ENCODE measurements at regions not wholly inside any gene's neighbourhood (a gene's known extent, or its start where the extent isn't known, plus 50 kb on each side); places are given as distances from the start of the nearest gene placed in this dataset.
"Not testable (repeated sequence)": the region's sequence is repeated elsewhere in the genome, so short reads cannot be mapped to it uniquely, and the experiment has no call there.

DNA sequence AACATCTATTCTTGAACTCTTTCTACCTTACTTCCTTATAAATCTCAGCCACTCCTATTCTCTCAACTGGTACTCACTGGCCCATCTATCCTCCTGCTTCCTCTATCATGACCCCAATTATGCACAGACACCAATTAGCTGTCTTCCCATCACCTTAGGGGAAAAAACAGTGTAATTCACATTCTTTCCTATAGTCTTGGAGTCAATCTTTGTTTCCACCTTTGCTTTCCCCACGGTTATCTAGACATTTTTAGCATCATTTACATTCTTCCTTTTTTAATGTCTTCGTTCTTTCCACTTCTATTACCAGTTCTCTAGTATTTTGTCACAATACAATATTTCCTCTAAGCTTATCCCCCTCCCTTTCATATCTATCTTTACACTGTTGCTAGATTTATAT, 449.4 kb downstream of the TMEM38B start:
- Mint-ChIP-seq H3K4me3 (no peak overlapping the region), H3K36me3 (ENCODE audit: low read depth) (no peaks in the 10 kb centered on the region), H3K9me3 (ENCODE audit: low read depth) (peaks cover 6% of the 10 kb centered on the region), H3K27ac (no peak overlapping the region), H3K4me1 (no peaks in the 10 kb centered on the region), H3K27me3 (no peaks in the 10 kb centered on the region)
- ATAC-seq (no peak), DNase-seq (no peak)
- intact Hi-C loops (cut with DNase I, micrococcal nuclease), result no loop called here
- CTCF ChIA-PET, result no interaction called here
- POLR2A ChIA-PET, result no interaction called here

GRCh38 chr9:106146066-106146840, 451.9 kb downstream of the TMEM38B start:
- Mint-ChIP-seq H3K27me3 (no peaks in the 10 kb centered on the region), H3K9me3 (ENCODE audit: low read depth) (peaks cover 6% of the 10 kb centered on the region), H3K4me1 (no peaks in the 10 kb centered on the region), H3K27ac (no peak overlapping the region), H3K36me3 (ENCODE audit: low read depth) (no peaks in the 10 kb centered on the region), H3K4me3 (no peak overlapping the region)
- intact Hi-C loops (cut with DNase I, micrococcal nuclease), result no loop called here
- CTCF ChIA-PET, result no interaction called here
- no peak for ATAC-seq
- POLR2A ChIA-PET, result no interaction called here
- no peak for DNase-seq

DNA sequence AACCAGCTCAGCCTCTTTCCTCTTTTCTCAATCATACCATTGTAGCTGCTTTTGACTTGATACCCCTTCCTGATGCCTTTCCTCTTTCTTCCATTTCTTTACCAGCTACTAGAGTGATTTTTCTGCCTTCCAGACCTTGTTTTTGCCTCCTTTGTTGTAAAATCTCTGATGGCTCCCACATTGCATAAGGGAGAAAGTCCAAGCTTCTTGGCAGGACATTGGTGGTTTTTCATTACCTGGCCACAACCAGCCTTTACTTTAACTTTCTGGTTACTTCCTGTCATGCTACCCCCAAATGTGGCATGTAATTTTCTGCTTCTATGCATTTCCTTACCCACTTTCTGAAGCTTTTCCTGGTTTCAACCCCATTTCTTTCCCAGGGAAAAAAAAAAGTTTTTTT, 452.5 kb downstream of the TMEM38B start:
- H3K27ac Mint-ChIP-seq, result no peak overlapping the region
- H3K4me1 Mint-ChIP-seq, result no peaks in the 10 kb centered on the region
- DNase-seq, result no peak
- CTCF ChIA-PET, result no interaction called here
- no peaks in the 10 kb centered on the region for H3K27me3 Mint-ChIP-seq
- no peak overlapping the region for H3K4me3 Mint-ChIP-seq
- no peaks in the 10 kb centered on the region for H3K36me3 Mint-ChIP-seq (ENCODE audit: low read depth)
- H3K9me3 Mint-ChIP-seq (ENCODE audit: low read depth), result peaks cover 6% of the 10 kb centered on the region
- no peak for ATAC-seq
- POLR2A ChIA-PET, result no interaction called here
- intact Hi-C loops (cut with DNase I, micrococcal nuclease), result no loop called here

DNA sequence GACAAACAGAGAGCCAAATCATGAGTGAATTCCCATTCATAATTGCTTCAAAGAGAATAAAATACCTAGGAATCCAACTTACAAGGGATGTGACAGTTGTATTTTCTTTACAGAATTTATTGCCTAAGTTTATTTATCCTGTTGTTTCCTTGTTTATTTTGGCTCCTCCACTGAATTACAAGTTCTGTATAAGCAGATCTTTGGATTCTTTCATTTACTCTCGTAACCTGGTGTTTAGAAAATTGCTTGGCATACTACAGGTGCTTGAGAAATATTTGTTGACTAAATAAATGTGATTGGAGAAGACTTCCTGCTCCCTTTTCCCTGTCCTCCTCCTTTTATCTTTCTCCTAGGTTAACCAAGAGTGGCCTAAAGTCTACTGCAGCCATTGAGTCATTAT, 455.6 kb downstream of the TMEM38B start:
- no peak overlapping the region for H3K4me3 Mint-ChIP-seq
- intact Hi-C loops (cut with DNase I, micrococcal nuclease), result no loop called here
- ATAC-seq (no peak), DNase-seq (no peak)
- ChIA-PET CTCF (no interaction called here), POLR2A (no interaction called here)
- H3K9me3 Mint-ChIP-seq (ENCODE audit: low read depth), result peaks cover 6% of the 10 kb centered on the region
- H3K36me3 Mint-ChIP-seq (ENCODE audit: low read depth), result no peaks in the 10 kb centered on the region
- H3K27me3 Mint-ChIP-seq, result no peaks in the 10 kb centered on the region
- no peak overlapping the region for H3K27ac Mint-ChIP-seq
- no peaks in the 10 kb centered on the region for H3K4me1 Mint-ChIP-seq

- H3K36me3 Mint-ChIP-seq (ENCODE audit: low read depth), result no peaks in the 10 kb centered on the region
- H3K9me3 Mint-ChIP-seq (ENCODE audit: low read depth), result peaks cover 9% of the 10 kb centered on the region
- H3K27ac Mint-ChIP-seq, result no peak overlapping the region
- POLR2A ChIA-PET, result no interaction called here
- H3K27me3 Mint-ChIP-seq, result no peaks in the 10 kb centered on the region
- H3K4me3 Mint-ChIP-seq, result no peak overlapping the region
- ATAC-seq, result no peak
- no peaks in the 10 kb centered on the region for H3K4me1 Mint-ChIP-seq
- CTCF ChIA-PET, result no interaction called here
- DNase-seq, result no peak
- intact Hi-C loops (cut with DNase I, micrococcal nuclease), result no loop called here
Measured at GRCh38 chr9:106156465-106156864, 462.1 kb downstream of the TMEM38B start.

GRCh38 chr9:106172265-106172664, 477.9 kb downstream of the TMEM38B start:
- H3K36me3 Mint-ChIP-seq (ENCODE audit: low read depth), result no peaks in the 10 kb centered on the region
- no peaks in the 10 kb centered on the region for H3K27me3 Mint-ChIP-seq
- ChIA-PET CTCF (no interaction called here), POLR2A (no interaction called here)
- H3K4me1 Mint-ChIP-seq, result no peaks in the 10 kb centered on the region
- no peak for DNase-seq
- H3K27ac Mint-ChIP-seq, result no peak overlapping the region
- no peak overlapping the region for H3K4me3 Mint-ChIP-seq
- no peak for ATAC-seq
- intact Hi-C loops (cut with DNase I, micrococcal nuclease), result no loop called here
- peaks cover 7% of the 10 kb centered on the region for H3K9me3 Mint-ChIP-seq (ENCODE audit: low read depth)

DNA sequence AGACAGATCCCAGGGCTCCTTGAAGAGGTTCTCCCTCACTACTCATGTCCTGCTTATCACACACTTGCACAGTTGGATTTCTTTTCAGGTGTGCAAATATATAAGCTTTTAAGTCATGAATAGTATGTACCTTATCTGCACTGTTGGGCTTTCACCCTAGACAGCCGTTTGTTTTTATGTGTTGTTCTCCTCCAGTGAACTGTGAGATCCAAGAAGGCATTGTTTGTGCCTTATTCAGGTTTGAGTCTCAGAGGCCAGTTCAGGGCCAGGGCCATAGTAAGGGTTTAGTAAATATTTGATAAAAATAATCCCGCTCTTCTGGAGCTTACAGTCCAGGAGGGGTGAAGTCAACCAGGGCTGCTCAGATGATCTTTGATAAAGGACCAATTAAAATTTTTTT, 480.0 kb downstream of the TMEM38B start:
- Mint-ChIP-seq H3K4me1 (no peaks in the 10 kb centered on the region), H3K36me3 (ENCODE audit: low read depth) (no peaks in the 10 kb centered on the region), H3K27ac (no peak overlapping the region), H3K4me3 (no peak overlapping the region), H3K9me3 (ENCODE audit: low read depth) (peaks cover 7% of the 10 kb centered on the region), H3K27me3 (no peaks in the 10 kb centered on the region)
- intact Hi-C loops (cut with DNase I, micrococcal nuclease), result no loop called here
- DNase-seq (no peak), ATAC-seq (no peak)
- CTCF ChIA-PET, result interaction anchor here (0.5 kb wide), 1 partner anchor 311 kb away, joined by 3 read pairs; no protein-coding TSS in a partner anchor
- POLR2A ChIA-PET, result no interaction called here

DNA sequence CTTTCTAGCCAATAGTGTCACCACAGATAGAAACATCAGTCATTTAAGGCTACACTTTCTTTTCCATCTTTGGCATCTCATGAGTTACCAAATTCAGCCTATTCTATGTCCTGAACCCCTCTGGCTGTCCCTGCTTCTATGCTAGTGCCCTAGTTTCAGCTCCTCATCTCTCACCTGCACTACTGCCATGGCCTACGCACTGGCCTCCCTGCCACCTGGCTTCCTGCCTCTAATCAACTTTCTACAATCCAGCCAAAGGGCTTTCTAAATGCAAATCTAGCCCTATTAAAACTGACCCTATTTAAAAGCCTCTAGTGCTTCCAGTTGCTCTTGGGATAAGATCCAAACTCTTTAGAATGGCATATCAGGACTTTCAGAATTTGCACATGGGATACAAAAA, 482.9 kb downstream of the TMEM38B start:
- H3K9me3 Mint-ChIP-seq (ENCODE audit: low read depth), result no peaks in the 10 kb centered on the region
- no peaks in the 10 kb centered on the region for H3K27me3 Mint-ChIP-seq
- no peak overlapping the region for H3K4me3 Mint-ChIP-seq
- H3K36me3 Mint-ChIP-seq (ENCODE audit: low read depth), result no peaks in the 10 kb centered on the region
- no peak overlapping the region for H3K27ac Mint-ChIP-seq
- DNase-seq (no peak), ATAC-seq (no peak)
- CTCF ChIA-PET, result no interaction called here
- POLR2A ChIA-PET, result no interaction called here
- no peaks in the 10 kb centered on the region for H3K4me1 Mint-ChIP-seq
- intact Hi-C loops (cut with DNase I, micrococcal nuclease), result no loop called here

- no peak overlapping the region for H3K27ac Mint-ChIP-seq
- ATAC-seq, result no peak
- H3K4me3 Mint-ChIP-seq, result no peak overlapping the region
- CTCF ChIA-PET, result no interaction called here
- H3K4me1 Mint-ChIP-seq, result no peaks in the 10 kb centered on the region
- no peak for DNase-seq
- no peaks in the 10 kb centered on the region for H3K9me3 Mint-ChIP-seq (ENCODE audit: low read depth)
- POLR2A ChIA-PET, result no interaction called here
- H3K36me3 Mint-ChIP-seq (ENCODE audit: low read depth), result no peaks in the 10 kb centered on the region
- intact Hi-C loops (cut with DNase I, micrococcal nuclease), result no loop called here
- no peaks in the 10 kb centered on the region for H3K27me3 Mint-ChIP-seq
Measured at GRCh38 chr9:106179191-106179590, 484.9 kb downstream of the TMEM38B start.

DNA sequence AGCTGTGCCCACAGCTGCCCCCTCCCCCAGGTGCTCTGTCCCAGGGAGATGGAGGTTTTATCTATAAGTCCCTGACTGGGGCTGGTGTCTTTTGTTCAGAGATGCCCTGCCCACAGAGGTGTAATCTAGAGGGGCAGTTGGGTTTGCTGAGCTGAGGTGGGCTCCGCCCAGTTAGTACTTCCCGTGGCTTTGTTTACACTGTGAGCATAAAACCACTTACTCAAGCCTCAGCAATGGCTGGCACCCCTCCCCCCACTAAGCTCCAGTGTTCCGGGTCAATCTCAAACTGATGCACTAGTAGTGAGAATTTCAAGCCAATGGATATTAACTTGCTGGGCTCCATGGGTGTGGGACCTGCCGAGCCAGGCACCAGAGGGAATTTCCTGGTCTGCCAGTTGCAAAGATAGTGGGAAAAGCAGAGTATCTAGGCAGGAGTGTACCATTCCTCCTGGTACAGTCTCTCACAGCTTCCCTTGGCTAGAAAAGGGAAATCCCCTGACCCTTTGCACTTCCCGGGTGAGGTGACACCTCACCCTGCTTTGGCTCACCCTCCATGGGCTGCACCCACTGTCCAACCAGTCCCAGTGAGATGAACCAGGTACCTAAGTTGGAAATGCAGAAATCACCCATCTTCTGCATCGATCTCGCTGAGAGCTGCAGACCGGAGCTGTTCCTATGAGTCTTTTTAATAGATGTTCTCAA, 509.6 kb downstream of the TMEM38B start:
- CTCF ChIA-PET; POLR2A ChIA-PET; H3K4me3 Mint-ChIP-seq; ATAC-seq; H3K27ac Mint-ChIP-seq; H3K4me1 Mint-ChIP-seq; intact Hi-C loops (cut with DNase I, micrococcal nuclease); H3K9me3 Mint-ChIP-seq (ENCODE audit: low read depth); DNase-seq; H3K27me3 Mint-ChIP-seq; H3K36me3 Mint-ChIP-seq (ENCODE audit: low read depth): not testable (repeated sequence)

DNA sequence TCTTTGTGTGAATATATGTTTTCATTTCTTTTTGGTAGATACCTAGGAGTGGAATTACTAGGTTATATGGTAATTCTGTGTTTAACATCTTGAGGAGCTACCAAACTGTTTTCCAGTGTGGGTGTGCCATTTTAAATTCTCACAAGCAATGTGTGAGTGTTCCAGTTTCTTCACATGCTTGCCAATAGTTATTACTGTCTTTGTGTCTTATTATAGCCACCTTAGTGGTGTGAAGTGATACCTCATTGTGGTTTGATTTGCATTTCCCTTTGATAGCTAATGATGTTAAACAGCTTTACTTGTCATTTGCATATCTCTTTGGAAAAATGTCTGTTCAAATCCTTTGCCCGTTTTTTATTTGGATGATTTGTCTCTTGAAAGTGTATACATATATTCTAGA, 513.0 kb downstream of the TMEM38B start:
- ATAC-seq (no peak), DNase-seq (no peak)
- no peaks in the 10 kb centered on the region for H3K27me3 Mint-ChIP-seq
- ChIA-PET CTCF (no interaction called here), POLR2A (no interaction called here)
- intact Hi-C loops (cut with DNase I, micrococcal nuclease), result no loop called here
- H3K27ac Mint-ChIP-seq, result no peak overlapping the region
- no peaks in the 10 kb centered on the region for H3K36me3 Mint-ChIP-seq (ENCODE audit: low read depth)
- H3K9me3 Mint-ChIP-seq (ENCODE audit: low read depth), result peaks cover 9% of the 10 kb centered on the region
- no peak overlapping the region for H3K4me3 Mint-ChIP-seq
- H3K4me1 Mint-ChIP-seq, result no peaks in the 10 kb centered on the region

DNA sequence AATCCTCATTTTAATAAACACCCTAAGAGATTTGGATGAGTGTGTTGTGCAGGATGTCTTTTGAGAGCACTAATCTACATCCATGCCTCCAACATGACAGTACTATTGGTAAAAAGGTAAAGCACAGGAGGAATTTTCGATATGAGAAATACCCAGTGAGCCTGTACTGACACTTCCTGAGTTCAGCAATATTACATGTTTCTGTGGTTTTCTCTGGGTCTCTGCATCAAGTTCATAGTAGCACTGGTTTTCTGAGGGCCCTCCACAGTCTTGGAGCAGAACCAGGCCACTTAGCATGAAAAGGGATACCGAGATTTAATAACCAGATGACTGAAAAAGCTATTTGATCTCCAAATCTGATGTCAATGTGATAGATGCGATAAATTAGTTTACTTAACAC, 524.1 kb downstream of the TMEM38B start:
- intact Hi-C loops (cut with DNase I, micrococcal nuclease), result no loop called here

More for the DNA sequence above, 524.1 kb downstream of the TMEM38B start:
- peaks cover 2% of the 10 kb centered on the region for H3K9me3 Mint-ChIP-seq (ENCODE audit: low read depth)
- no peaks in the 10 kb centered on the region for H3K36me3 Mint-ChIP-seq (ENCODE audit: low read depth)
- no peak for ATAC-seq
- ChIA-PET POLR2A (no interaction called here), CTCF (no interaction called here)
- no peak overlapping the region for H3K4me3 Mint-ChIP-seq
- no peak for DNase-seq
- no peaks in the 10 kb centered on the region for H3K27me3 Mint-ChIP-seq
- H3K4me1 Mint-ChIP-seq, result no peaks in the 10 kb centered on the region
- H3K27ac Mint-ChIP-seq, result no peak overlapping the region
